T-helper 2 cell (primary cell): ENCODE measurements at regions not wholly inside any gene's neighbourhood (a gene's known extent, or its start where the extent isn't known, plus 50 kb on each side); places are given as distances from the start of the nearest gene placed in this dataset.
"Not testable (repeated sequence)": the region's sequence is repeated elsewhere in the genome, so short reads cannot be mapped to it uniquely, and the experiment has no call there.

Experiments
- DNase-seq, 5 experiments: peaks; one replicate each; pipeline versions ENCODE4 v3.0.0 to v3.0.0-alpha.2; 2012 to 2022

GRCh38 chr9:591292-591691 lies 250.2 kb upstream of the DMRT1 start:
- no peak for DNase-seq

- no peak for DNase-seq
Observed at GRCh38 chr9:592225-592624, 249.3 kb upstream of the DMRT1 start.

- DNase-seq: no peak
Observed at GRCh38 chr9:592733-593132, 248.8 kb upstream of the DMRT1 start.

GRCh38 chr9:593809-594208 lies 247.7 kb upstream of the DMRT1 start:
- no peak for DNase-seq

GRCh38 chr9:596703-597102 lies 244.8 kb upstream of the DMRT1 start:
- no peak for DNase-seq

GRCh38 chr9:600006-600405 lies 241.5 kb upstream of the DMRT1 start:
- no peak for DNase-seq

- DNase-seq: no peak
Observed at GRCh38 chr9:602716-603115, 238.8 kb upstream of the DMRT1 start.

- DNase-seq: no peak
Observed at GRCh38 chr9:603126-603525, 238.4 kb upstream of the DMRT1 start.

GRCh38 chr9:607417-607816 lies 234.1 kb upstream of the DMRT1 start:
- DNase-seq: no peak

GRCh38 chr9:613771-614347 lies 227.6 kb upstream of the DMRT1 start:
- peak in 1 of 5 experiments; percentile 54 for DNase-seq

GRCh38 chr9:614431-614830 lies 227.1 kb upstream of the DMRT1 start:
- no peak for DNase-seq

- no peak for DNase-seq
Observed at GRCh38 chr9:615756-616155, 225.7 kb upstream of the DMRT1 start.

GRCh38 chr9:616694-617093 lies 224.8 kb upstream of the DMRT1 start:
- no peak for DNase-seq

GRCh38 chr9:617445-618085 lies 223.9 kb upstream of the DMRT1 start:
- no peak for DNase-seq

- no peak for DNase-seq
Observed at GRCh38 chr9:618478-618877, 223.0 kb upstream of the DMRT1 start.

- no peak for DNase-seq
Observed at GRCh38 chr9:621201-621855, 220.2 kb upstream of the DMRT1 start.

- DNase-seq: no peak
Observed at GRCh38 chr9:624935-625500, 216.5 kb upstream of the DMRT1 start.

GRCh38 chr9:625613-626012 lies 215.9 kb upstream of the DMRT1 start:
- no peak for DNase-seq

GRCh38 chr9:626114-626513 lies 215.4 kb upstream of the DMRT1 start:
- DNase-seq: not testable (repeated sequence)

- DNase-seq: no peak
Observed at GRCh38 chr9:626596-626995, 214.9 kb upstream of the DMRT1 start.

GRCh38 chr9:627336-627970 lies 214.0 kb upstream of the DMRT1 start:
- DNase-seq: no peak

GRCh38 chr9:629146-629545 lies 212.4 kb upstream of the DMRT1 start:
- DNase-seq: peak in 1 of 5 experiments; percentile 54

- peak in 1 of 5 experiments; percentile 6 for DNase-seq
Observed at GRCh38 chr9:630817-631216, 210.7 kb upstream of the DMRT1 start.

- peak in 1 of 5 experiments; percentile 48 for DNase-seq
Observed at GRCh38 chr9:631596-631995, 209.9 kb upstream of the DMRT1 start.
